Gastroesophageal sphincter (tissue), 3 donors: ENCODE measurements at regions not wholly inside any gene's neighbourhood (a gene's known extent, or its start where the extent isn't known, plus 50 kb on each side); places are given as distances from the start of the nearest gene placed in this dataset.

Experiments
- POLR2A ChIP-seq, 2 donors: fragments of 450-650 bp; IDR thresholded peaks; one replicate each; pipeline ENCODE4 v1.6.1; 2017; ENCODE audit warnings: antibody characterized with exemption in 2 of 2, mild to moderate bottlenecking in 2 of 2, moderate library complexity in 1 of 2
- POLR2AphosphoS5 ChIP-seq: sonication (generic); formaldehyde crosslinking; IDR thresholded peaks from one replicate; pipeline ENCODE4 v1.6.1; 2017; ENCODE audit warnings: antibody characterized with exemption
- TF ChIP-seq, protein P1 (sequence below), 4 experiments: fragments of 200-600 bp in 2 of 4; fragments of 450-650 bp in 2 of 4; sonication (generic) in 1 of 4; IDR thresholded peaks; one replicate each; pipeline ENCODE4 v1.5.1; 2017 to 2019; ENCODE audit warnings: antibody characterized with exemption in 4 of 4, mild to moderate bottlenecking in 2 of 4, moderate library complexity in 2 of 4

- TF ChIP-seq, protein P1, sequence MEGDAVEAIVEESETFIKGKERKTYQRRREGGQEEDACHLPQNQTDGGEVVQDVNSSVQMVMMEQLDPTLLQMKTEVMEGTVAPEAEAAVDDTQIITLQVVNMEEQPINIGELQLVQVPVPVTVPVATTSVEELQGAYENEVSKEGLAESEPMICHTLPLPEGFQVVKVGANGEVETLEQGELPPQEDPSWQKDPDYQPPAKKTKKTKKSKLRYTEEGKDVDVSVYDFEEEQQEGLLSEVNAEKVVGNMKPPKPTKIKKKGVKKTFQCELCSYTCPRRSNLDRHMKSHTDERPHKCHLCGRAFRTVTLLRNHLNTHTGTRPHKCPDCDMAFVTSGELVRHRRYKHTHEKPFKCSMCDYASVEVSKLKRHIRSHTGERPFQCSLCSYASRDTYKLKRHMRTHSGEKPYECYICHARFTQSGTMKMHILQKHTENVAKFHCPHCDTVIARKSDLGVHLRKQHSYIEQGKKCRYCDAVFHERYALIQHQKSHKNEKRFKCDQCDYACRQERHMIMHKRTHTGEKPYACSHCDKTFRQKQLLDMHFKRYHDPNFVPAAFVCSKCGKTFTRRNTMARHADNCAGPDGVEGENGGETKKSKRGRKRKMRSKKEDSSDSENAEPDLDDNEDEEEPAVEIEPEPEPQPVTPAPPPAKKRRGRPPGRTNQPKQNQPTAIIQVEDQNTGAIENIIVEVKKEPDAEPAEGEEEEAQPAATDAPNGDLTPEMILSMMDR (IDR thresholded peaks at IDR 0.05), result no peak
- TF ChIP-seq POLR2A (IDR thresholded peaks at IDR 0.05) (no peak), POLR2AphosphoS5 (no peak)
These were observed 255.8 kb upstream of the PUM3 start for GRCh38 chr9:3099646-3100045.
